HG03060 (cell line): ENCODE measurements at regions not wholly inside any gene's neighbourhood (a gene's known extent, or its start where the extent isn't known, plus 50 kb on each side); places are given as distances from the start of the nearest gene placed in this dataset.
"Not testable (repeated sequence)": the region's sequence is repeated elsewhere in the genome, so short reads cannot be mapped to it uniquely, and the experiment has no call there.

Experiments used
- ATAC-seq: cut with Tn5 transposase; IDR thresholded peaks from one replicate; pipeline ENCODE4 v1.9.1; 2021; ENCODE audit warnings: low read depth, moderate number of reproducible peaks; ENCODE audit not compliant: unreplicated experiment

DNA sequence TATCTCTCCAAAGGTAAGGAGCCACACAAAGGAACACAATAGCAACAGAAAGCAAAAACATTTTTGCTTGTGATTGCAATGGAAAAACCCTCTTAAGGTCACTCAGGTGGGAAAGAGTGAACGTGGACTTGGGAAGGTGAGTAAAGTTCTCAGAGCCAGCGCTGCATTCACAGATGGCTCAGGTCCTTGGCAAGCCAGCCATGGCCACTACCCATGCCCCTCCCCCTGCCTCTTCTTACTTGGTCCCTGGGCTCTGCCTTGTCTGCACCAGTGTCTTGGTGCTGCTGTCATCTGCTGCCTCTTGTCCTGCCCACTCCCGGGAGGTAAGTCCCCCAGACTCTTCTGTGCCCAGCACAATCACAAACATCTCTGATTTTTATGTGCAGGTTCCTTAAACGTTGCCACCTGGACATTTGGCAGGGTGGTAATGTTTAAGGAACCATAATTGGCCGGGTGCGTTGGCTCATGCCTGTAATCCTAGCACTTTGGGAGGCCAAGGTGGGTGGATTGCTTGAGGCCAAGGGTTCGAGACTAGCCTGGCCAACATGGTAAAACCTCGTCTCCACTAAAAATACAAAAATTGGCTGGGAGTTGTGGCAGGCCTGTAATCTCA lies 74.6 kb downstream of the FEM1C start:
- ATAC-seq = no peak

DNA sequence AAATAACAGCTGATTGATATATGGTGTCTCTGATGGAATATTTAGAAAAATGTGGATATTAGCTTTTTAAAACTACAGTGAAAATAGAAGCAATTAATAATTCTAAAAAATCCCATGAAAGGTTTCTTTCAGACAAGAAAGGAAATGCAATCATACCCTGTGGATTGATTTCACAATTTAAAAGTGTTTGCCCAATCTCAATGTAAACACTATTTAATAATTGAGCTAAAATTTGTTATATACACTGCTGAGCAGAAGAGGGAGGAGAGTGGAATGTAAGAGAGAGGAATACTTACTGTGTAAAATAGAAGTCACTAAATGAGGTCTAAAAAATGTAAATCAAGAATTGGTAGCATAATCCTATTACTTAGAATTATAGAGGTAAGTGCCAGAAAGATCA lies 76.9 kb downstream of the FEM1C start:
- no peak for ATAC-seq

DNA sequence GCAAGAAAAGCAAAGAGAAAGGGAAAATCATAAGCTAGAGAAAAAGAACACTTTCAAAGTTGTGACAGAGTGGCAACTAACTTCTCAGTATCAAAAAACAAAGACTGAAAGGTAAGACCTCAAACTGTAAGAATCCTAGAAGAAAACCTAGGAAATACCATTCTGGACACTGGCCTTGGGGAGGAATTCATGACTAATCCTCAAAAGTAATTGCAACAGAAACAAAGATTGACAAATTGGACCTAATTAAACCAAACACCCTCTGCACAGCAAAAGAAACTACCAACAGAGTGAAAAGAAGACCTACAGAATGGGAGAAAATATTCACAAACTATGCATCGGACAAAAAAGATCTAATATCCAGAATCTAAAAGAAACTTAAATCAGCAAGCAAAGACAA lies 79.1 kb downstream of the FEM1C start:
- no peak for ATAC-seq

DNA sequence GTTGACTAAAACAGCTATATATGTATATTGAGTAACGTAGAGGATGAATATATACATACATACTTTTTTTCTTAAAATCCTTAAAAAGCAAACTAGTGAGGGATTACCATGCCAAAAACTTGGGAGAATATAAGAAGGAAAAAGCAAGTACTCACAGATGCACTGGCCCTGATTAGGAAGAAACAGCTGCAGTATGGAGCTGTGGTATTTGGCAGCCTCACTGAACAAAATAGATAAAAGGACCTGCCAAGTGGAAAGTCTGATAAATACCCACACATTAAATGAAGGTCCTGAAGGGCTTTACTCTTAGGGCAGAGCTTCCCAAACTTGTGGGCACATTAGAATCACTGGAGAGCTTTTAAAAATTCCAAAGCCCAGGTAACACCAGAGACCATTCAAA lies 80.6 kb downstream of the FEM1C start:
- no peak for ATAC-seq

DNA sequence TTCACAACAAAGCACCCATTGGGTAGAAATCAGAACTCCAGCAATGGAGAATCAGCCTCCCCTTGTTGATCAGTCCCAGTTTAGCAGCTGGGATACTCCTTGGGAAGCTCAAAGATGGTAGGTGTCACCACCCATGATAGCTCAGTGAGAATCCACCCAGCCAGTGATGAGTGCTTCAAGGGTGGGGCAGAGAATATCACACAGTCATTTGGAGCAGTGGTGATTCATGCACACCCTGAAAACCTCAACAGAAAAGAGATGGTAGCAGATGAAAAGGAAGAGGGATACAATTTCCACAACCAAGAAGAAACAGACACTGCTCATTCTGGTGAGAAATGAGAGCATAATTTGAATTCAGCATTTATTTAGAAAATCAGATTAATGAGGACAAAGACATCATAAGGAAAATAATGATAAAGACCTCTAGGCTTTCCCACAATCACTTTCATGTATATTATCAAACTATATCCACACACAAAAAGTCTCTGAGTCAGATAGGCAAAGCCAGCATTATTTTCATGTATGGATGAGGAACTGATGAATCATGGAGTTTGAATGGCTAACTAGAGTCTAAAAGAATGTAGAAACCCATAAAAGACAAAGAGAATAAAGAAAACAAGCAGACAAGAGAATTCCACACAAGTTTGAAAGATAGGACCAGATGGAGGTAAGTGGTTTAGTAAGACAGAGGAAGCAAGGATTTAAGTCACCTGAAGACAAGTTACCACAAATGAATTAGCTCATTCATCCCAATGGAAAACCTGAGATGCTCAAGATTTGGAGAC lies 82.9 kb downstream of the FEM1C start:
- no peak for ATAC-seq

DNA sequence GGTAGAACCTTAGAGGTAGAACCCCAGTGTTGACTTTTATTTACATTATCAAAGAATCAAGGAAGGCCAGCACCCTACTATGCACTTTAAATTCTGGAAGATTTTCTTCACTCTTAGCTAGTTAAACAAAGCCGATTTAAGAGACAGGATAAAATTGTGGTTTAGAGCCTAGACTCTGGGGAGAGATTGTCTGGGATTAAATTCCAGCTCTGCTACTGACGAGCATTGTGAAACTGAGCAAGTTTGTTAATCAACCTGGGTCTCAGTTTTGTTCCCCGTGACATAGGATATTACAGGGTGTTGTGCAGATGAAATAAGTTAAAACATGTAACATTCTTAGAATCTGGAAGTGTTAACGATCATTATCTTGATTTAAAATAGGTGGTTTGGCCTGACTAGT lies 83.5 kb downstream of the FEM1C start:
- ATAC-seq = no peak

DNA sequence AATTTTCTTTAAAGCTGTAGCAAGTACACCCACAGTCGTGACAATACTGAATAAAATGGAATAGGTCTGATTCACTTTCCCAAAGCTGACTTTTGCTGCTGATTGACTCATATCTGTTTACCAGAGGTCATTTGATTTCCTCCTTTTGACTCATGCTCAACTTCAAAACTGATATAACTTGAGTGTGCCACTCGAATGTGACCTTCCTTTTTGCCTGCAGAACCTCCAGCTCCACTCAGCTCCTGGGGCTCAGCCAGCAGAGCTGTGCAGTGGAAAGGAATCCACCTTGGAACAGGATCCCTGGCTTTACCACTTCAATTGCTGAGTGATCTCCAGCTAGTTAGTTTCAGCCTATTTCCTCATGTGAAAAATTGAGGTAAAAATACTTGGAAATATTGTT lies 84.1 kb downstream of the FEM1C start:
- ATAC-seq = peak; percentile 74

DNA sequence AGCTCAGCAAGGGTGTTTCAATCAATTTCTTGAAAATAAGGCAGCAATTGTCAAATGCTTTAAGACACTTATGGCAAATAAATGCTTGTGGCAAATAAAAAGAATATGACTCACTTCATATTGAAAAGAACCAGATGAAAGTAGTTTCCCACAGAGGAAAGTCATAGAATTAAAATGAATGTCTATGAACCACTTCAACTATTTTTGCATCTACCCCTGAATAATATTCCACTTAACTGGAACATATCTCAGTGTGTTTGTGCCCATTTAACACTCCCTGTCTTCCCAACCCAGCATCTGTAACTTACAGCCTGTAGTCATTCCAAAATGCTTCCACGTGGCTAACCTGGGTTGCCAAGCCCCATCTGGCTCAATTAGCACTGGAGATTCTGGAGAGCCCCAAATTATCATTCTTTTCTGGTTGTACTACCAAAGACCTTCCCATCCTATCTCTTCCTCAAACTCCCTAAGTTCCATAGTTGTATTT lies 84.7 kb downstream of the FEM1C start:
- no peak for ATAC-seq

DNA sequence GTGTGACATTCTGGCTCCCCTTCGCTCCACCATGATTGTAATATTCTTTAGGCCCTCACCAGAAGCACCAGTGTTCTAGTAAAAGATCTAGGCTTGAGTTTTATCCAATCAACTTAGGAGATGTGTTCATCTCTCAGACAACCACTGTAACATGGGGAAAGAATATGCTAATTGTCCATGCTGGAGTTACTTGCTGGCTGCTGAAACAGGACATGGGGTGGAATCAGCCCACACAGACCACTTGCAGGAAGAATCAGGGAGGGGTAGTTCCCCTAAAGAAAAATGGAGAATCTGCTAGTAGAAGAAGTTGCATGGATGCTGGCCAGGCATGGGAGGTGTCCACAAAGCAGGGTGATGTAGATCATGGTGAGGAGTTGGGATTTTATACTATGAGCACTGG lies 86.2 kb downstream of the FEM1C start:
- no peak for ATAC-seq

DNA sequence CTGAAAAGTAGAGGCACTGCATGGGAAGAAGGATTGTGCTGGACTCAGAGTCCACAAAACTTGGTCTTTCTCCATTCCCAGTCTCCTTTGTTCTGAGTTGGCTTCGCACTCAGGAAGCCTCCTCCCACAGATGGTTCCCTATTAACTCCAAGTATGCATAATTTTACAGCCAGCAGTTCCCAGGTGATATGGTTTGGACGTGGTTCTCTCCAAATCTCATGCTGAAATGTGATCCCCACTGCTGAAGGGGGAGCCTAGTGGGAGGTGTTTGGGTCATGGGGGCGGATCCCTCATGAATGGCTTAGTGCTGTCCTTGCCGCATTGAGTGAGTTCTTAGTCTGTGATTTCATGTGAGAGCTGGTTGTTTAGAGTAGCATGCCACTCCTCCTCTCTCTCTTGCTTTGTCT lies 86.6 kb downstream of the FEM1C start:
- no peak for ATAC-seq

DNA sequence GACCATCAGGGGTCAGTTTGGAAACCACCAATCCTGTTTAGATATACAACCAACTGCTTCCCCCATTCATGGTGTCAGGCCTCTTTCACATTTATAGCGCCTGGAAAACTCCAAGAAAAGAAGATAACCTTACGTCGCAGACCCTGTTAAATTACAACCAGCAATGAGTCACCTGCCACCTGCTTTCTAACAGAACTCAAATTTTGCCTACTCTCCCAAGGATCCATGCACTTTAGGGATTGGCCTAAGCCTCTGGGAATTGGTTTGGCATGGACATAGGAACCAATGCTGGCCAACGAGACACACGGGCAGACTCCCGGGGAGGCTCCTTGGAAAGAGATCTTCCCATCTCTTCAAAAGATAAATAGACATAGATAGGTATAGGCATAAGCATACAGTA lies 87.0 kb downstream of the FEM1C start:
- no peak for ATAC-seq

DNA sequence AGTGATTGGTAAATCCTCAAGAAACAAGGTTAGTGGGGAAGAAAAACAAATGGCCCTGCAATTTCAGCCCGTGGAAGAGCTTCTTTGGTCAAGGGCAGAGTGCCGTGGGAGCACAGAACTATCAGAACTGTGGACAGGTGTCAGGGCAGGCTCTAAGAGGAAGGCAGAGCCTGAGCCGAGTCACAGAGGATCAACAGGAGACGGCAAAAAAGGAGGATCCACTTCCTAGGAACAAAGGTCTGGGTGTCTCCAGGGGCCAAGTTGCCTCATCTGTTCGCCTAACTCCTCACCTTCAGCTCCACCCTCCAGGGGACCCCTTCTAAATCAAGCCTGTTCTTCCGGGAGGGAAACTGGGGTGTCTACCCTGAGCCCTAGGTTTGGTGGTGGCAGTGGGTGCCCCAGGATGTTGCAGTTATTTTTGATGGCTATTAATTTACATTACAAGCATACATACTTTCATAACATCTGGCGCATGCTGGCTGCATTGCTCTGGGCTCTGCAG lies 88.0 kb downstream of the FEM1C start:
- ATAC-seq = no peak

DNA sequence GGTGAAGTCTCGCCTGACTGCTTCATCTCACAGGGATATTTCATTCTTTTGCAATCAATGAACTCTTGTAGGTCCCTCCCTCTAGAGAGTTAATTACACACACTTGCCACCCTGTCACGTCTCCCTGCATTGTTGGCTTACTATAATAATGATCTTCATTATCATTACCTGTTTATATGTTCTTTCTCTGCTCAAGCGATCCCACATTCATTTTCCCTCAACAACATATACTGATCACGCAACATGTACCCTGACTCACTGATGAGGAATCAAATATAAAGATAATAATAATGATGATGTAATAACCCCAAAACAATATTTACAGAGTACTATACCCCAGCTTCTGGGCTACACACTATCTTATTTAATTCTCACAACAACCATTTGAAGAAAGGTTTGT lies 88.5 kb downstream of the FEM1C start:
- no peak for ATAC-seq

DNA sequence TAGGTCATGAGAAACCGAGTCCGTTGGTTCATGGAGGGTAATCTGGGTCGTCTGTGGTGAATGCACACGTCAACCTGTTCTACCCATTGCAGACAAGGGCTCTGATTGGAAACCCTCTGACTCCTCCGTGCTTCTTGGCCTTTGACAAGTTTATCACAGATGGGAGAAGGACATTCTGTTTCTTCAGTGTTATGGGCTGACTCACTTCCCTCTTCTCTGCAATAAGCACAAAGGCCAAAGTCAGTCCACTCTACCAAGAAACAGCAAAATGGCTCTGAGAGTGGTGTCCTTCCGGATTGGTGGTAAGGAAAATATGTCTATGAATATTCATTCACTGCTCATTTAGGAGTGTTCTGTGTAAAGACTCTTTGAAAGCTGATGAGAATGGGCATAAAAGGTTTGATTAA lies 89.3 kb downstream of the FEM1C start:
- no peak for ATAC-seq

DNA sequence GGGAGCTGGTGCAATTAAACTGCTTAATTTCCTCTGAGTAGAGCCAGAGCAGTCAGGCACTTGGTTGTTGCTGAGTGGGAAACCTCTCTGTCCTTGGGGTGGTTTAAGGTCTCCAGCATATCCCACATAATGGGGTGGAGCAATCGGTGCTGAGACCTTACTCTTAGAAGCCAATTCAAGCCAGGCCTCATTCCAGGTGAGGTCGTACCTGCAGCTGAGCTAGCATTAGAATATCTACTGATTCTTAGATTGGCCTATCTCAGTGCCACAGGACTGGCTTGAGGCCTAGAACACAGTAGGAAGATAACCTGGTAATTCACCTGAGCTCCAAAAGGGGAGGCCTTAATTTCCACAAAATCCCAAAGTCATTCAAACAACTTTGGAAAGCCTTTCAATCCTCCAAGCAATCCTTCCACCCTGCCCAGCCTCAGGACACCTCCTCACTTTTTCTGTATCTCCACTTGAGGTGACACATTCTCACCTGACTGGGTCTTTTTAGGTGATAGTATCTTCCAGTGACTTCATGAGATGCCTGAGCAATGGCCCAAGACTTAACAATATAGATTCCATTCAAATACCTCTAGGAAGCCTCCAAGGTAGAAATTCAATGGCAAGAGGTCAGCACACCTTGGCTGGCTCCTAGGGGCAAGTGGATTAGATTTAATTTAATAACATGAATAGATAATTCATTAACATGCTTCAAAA lies 91.0 kb downstream of the FEM1C start:
- ATAC-seq = no peak

DNA sequence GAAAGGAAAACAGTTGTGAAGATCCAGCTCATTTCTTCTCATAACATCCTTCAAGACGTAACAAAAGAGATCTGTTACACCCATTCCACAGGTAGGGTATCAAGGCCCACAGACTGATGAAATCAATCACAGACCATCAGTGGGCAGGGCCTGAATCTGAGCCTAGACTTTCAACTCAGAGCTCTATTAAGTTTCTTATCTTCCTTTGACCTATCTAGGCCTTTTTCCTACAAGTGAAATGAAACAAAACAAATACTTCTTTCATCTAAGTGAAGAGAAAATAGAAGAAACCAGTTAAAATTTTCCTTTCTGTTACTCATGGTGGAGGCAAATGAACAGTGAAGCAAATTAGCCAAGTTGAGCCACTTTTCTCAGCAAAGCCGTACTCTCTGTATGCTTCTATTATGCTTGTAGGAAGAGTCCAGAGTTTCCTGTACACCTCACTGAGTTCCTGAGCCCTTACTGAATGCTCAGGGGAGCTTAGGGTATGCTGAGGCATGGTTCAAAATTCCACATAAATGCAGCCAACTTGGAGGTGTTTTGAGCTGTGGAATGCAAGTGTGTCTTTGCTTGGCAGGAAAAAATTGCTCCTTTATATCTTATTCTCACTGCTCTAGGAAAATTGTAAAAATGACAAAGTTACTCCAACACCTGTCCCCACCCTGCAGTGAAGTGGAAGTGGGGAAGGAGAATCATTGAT lies 91.9 kb downstream of the FEM1C start:
- no peak for ATAC-seq

DNA sequence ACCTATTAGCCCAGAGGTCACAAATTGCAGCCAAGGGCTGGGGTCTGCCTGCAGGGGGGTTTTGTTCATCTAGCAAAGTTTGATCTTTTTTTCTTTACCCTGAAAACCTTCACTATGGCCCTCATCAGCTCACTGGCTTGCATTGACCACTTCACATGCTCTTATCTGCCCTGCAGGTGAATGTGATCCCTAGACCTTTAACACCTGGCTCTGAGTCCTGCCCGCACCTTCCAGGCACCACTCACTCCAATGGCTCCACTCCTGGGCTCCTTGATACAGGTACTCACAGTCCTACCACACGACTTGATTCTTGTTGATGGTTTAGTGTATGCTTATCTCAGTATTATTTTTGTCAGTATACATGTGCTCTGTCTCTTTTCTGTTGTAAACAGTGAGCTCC lies 92.5 kb downstream of the FEM1C start:
- no peak for ATAC-seq

DNA sequence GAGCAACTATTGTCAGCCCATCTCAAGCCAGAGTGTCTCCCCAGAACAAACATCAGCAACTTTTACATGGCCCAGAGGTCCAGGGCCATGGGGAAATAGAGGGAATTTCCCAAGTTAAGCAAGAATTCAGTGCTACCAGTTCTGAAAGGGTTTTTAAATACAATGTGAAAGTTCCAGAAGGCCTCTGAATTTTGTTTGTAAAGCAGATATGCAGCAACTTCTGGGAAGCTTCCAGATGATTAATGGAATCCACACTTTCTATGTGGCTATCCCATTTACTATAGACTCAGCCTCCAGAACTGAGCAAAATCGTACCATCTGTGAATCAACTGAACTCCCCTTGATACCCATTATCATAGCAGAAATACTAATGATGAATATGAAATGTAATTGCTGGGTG lies 93.8 kb downstream of the FEM1C start:
- ATAC-seq = no peak

DNA sequence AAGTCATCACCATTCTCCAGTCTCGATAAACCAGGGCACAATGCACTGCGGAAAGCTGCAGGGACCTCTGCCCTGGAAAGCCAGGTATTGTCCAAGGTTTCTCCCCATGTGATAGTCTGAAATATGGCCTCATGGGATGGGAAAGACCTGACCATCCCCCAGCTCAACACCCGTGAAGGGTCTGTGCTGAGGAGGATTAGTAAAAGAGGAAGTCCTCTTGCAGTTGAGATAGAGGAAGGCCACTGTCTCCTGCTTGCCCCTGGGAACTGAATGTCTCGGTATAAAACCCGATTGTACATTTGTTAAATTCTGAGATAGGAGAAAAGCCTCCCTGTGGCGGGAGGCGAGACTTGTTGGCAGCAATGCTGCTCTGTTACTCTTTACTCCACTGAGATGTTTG lies 95.9 kb downstream of the FEM1C start:
- ATAC-seq = not testable (repeated sequence)

DNA sequence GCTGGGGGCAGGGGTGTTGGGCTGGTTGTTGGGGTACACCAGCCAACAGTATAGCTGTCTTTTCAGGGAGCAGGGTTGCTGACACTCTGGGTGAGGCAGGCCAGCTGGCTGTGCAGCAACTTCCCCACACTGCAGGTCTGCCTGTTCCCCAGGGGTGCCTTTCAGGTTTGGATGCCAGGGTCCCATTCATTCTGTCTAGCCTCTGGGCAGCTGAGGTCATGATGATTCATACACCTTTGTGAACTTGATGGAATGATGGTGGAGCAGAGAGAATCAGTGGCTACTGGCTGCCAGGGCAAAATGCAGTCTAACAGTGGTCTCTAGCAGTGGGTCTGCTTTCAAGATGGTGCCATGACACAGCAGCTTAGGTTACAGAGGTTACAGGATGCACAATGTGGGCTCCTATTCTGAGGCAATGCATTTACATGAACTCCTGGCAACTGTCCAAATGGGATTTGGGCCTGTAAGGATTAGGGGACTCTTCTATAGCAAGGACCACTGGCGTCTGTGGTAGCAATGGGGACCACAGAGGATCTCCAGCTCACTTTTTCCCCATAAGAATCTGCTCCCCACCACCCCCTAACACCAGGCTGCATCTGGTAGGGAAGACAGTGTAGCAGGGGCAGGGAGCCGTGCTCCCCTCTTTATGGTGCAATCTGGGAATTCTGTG lies 103.7 kb downstream of the FEM1C start:
- no peak for ATAC-seq
